HG03280 (cell line): ENCODE measurements at regions not wholly inside any gene's neighbourhood (a gene's known extent, or its start where the extent isn't known, plus 50 kb on each side); places are given as distances from the start of the nearest gene placed in this dataset.

Experiments
- ATAC-seq: cut with Tn5 transposase; IDR thresholded peaks from one replicate; pipeline ENCODE4 v1.9.1; 2021; ENCODE audit warnings: mild to moderate bottlenecking, moderate library complexity; ENCODE audit not compliant: unreplicated experiment

DNA sequence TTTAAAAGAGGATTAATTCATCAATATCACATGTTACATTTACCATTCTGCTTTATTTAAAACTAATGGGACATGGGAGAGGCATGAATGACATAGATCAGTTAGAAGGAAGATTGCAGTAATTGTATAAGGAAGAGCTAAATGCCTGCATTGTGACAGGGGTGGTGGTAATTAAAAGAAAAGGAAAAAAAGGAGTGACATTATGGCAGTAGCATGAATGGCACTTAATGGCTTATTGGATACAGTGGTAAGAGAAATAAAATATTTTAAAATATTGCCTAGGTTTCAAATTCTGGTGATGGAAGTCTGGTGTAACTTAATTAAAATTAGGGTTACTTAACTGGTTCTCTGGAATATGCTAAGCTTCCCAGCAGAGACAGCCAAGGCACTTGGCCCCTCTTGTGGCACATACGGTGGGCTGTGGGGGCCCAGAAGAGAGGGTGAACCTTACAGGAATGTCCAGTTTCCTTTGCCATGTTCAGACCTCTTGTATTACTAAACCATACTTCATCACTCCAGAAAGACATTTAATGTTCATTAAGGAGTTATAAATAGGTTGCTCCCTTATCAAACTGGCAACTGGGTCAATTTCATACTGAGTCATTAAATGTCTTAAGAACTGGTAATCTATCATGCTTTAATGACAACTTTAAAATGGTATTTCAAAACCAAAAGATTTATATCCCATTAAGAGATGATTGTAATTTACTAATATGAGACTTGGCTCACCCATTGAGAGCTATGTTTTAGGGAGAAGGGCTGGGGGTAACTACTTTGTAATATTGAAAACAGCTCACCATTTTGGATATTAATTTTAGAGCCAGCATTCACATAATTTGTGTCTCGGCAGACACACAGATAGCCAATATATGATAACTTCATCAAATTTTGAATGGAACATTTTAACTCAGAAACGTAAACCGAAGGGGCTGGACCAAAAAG, 798.9 kb upstream of the PIK3C3 start:
- ATAC-seq = no peak

DNA sequence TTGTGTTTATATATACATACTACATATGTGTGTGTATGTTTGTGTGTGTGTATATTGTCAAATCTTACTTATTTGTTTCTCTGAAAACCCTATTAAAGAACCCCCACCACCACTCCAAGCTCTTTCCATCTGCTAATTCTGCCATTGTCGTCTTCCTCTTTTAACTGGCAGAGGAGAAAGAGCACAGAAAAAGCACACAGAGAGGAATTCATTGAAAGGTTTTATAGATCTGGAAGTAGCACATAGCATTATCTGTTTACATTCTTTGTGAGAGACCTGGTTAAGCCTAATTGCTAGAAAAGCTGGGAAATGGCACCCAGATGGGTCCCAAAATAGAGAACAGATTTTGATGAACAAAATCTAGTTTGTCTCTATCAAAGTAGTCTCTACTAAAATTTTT, 800.0 kb upstream of the PIK3C3 start:
- ATAC-seq = no peak

DNA sequence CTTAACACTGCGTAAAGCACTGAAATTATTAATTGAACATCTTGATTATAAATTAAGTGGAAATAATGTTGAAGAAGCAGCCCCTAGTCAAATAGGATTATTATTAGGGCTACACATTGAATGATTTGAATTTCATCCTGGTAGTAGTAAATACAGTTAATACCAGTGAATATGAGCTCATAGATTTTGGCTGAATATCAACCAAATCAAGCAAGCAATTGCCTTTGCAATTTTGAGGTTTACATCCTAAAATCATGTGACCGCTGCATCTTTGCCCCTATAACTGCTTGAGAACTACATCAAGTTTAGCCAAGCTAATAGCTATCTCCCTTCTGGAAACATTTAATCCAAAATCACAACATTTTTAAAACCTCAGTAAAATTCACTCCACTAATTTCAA, 801.2 kb upstream of the PIK3C3 start:
- no peak for ATAC-seq

DNA sequence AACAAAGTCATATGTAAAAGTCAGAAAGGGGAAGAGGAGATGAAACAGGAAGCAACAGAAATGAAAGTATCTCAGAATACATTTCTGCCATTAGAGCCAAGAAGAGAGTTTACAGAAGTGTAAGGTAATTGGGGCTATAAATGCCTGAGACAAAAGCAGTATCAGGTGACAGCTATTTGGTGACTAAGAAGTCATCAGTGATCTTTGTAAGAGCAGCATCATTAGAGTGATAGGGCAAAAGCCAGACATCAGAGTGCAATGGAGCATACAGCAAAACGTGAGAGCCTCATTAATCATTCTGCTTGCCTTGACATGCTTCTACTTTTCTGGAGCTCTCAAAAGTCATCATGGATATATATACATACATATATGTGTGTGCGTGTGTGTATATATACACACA, 804.7 kb upstream of the PIK3C3 start:
- ATAC-seq = no peak

DNA sequence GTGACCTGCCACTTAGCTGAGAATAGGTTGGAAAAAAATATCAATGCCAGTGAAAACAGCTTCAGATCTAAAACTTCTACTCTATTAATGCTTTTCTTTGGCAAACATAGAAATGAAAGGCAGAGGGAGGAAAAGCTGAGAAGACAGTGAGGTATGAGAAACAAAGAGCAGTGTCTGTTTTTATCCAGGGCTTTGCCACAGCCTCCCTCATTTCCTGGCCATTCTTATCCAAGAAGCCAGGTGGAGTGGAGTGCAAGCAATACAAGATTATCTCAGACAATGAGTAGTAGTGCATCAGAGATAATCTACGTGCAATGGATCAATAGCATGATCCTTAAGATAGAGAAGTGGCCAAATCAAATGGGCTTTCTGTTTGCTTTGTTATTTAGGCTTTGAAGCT, 808.7 kb upstream of the PIK3C3 start:
- no peak for ATAC-seq

DNA sequence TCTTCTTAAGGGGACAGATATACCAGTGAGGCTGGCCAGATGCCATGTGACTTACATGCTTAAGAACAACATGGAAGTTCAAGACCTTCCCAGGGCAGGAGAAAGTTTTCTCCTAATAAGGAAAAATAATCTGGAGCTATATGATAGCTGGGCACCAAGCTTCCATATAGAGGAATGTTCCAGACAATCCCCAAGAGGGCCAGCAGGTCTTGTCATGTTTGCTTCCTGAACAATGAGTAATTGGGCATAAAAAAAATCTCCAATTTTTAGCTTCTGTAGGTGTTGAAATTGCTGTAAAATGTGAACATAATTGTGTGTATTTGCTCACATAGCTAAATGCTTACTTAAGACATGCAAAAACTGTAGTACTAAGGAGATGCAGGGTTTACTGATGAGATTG, 809.5 kb upstream of the PIK3C3 start:
- ATAC-seq = no peak

DNA sequence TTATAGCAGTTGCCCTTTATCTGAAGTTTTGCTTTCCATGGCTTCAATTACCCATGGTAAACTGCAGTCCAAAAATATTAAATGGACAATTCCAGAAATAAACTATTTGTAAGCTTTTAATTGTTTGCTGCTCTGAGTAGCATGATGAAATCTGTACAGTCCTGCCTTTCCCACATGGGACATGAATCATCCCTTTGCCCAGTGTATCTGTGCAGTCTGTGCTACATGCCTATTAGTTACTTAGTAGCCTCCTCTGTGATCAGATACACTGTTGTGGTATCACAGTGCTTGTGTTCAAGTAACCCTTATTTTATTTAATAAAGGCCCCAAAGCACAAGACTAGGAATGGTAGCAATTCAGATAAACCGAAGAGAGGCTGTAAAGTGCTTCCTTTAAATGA, 810.6 kb upstream of the PIK3C3 start:
- ATAC-seq = no peak

DNA sequence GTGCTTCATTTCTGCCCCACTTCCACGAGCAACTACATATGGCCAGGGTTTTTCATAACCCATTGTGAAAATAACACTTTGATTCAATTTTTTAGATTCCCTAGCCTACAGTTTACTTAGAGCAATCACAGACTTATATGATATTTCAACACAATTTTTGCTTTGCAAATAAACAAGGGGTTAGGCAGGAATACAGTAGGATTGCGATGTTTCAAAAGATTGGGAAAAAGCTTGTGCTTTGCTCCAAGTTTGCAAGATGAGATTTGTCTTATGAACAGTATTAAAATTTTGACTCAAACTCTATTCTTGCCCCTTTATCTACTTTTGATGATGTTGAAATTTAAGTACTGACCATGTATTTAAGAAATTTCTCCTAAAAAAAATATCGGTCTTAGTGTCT, 814.5 kb upstream of the PIK3C3 start:
- ATAC-seq = no peak

DNA sequence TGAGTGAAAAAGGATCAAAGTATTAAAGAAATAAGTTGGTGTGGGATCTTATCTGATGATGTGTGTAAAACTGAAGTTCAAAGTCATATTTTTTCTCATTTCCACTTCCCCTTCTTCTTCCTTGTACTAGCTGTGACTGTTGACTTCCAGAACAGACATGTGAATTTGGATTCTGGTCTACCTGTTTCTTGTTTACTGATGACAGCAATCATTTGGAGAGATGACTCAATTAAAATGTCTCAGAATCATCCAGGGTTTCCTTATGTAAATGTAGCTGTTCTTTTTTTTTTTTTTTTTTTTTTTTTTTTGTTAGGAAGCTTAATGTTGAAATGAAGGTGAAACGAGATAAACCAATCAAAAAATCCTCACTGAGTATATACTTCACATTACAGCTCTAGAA, 819.9 kb upstream of the PIK3C3 start:
- ATAC-seq = no peak

DNA sequence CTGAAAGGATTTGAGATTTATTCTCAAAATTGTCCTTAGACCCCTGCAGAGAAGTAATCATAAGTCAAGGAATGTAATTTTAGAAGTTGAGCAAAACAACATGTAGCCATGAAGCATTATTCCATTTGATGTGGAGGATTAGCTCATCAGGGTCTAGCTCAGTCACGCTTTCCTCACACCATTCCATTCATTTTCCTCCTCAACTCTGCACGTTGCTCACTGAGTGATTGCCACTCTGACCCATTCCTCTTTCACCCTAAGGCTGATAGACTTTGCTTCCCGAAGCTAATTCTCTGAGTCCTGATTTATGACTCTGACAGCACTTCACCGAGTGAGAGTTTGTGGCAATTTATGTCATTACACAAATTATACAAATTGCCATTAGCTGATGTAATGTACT, 820.6 kb upstream of the PIK3C3 start:
- ATAC-seq = no peak

DNA sequence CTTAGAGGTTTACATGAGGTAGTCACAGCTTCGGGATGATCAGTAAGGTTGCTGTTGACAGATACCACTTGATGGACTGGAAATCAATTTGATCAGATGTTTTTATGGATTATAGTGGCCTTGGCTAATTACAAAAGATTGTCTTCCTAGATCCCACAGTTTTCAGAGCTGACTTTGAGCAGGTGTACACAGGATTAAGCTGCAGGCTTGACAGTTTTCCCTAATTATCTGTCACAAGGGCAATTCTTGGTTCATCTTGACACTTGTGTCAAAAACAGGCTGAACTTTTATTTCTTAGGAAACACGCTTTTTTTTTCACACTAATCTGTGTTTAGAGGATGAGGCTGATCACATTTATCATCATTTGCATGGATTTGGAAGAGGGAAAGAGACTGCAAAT, 824.0 kb upstream of the PIK3C3 start:
- ATAC-seq = no peak

DNA sequence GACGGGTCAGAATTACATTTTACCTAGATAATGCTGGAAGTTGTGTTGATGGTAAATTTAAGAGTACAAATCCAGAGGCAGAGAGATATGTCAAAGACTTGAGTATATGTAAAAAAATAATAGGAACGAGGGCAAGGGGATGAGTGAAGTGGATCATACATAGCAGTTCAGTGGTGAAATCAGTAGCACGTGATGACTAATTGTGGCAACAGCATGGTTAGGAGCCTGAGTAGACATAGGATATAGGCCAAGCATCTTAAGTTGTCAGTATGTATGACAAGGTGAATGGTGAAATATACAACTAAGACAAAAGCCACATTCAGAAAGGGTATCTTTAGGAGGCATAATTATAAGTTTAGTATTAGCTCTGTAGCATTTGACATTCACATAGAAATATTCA, 826.5 kb upstream of the PIK3C3 start:
- no peak for ATAC-seq

DNA sequence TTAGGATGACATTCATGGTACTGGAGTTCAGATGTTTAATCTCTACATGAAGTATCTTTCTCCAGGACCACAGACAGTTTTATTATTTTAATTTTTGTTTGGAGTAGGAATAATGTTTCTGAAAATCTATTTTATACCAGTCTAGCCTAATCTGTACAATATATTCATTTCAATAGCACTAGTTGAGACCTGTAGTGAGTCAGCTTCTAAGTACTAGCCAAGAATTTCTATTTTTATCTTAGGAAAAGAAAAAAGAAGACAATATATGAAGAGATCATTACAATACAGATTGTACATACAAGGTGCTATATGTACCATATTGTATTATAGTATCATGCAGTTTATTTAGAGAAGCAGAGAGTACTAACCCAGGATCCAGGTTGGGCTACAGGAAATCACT, 826.9 kb upstream of the PIK3C3 start:
- ATAC-seq = no peak

DNA sequence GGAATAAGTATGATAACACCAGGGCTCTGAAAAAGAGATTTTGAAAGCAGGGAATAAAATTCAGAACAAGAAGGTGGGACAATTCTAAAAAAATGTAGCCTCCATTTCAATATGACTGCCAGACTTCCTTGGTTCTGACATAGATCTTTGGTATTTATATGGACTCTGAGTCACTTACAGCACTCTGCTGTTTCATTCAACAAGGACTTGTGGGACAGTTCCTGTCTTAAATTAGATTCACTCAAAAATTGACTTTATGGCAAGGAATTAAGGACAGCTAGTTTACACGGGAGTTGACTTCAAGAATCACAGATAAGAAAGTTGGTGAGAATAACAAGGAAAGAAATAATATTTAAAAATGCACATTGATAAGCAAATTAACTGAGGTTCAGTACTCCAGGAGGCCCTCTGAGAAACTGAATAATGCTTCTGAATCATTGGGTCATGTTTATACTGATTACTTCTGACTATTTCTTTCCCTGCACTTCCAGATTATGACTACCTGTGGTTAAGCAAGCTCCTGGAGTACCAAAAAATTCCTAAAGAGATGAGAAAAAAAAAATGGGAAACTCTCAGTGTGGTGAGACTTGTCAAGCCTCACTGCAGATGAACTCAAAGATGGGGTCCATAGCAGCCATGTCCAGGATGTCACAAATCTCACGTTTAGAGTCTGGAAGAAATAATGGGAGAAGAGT, 828.3 kb upstream of the PIK3C3 start:
- no peak for ATAC-seq

DNA sequence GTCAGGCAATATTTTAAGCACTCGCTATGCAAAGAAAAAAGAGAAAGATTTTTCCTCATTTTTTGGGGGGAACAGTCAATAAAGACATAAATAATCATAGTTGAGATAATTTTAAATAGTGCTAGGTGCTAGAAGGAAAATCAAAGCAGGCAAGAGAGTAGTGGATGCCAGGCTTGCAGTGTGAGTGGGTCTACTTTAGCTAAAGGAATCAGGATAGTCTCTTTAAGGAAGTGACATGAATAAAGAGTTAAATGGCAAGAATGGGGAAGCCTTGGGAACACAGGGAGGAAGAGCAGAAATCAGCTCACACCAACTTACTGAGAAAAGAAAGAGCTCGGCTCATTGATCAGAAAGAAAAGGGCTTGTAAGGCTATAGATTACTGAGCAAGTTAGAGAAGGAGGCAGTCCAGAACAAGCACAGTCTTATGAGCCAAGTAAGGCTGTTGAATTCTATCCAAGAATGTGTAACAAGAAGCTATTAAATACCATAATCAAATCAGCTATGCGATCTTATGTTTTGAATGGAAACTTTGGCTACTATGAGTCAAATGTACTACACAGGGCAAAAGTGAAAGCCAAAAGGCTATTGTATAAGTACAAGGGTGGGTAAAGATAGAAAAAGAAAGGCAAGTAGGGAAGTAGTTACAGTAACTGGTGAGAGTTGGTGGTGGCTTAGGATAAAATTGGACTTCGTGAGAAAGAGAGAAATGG, 833.8 kb upstream of the PIK3C3 start:
- no peak for ATAC-seq

DNA sequence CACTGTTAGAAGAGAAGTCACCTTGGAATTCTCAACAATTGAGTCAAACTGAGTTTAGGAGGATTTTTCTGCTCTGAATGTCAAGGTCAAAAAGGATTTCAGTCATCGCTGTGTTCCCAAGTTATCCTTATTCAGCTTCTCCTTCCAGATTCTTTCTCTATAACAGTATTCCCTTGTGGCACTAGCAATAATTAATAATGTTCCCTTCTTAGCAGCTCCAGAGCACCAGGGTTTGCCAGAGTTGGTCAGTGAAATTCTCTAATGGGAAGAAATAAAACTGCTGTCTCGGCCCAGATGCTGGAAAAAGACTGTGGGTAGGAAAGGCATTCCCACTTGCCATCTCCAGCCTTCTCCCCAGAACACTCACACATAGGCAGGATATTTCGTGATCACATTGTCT, 836.0 kb upstream of the PIK3C3 start:
- ATAC-seq = no peak

DNA sequence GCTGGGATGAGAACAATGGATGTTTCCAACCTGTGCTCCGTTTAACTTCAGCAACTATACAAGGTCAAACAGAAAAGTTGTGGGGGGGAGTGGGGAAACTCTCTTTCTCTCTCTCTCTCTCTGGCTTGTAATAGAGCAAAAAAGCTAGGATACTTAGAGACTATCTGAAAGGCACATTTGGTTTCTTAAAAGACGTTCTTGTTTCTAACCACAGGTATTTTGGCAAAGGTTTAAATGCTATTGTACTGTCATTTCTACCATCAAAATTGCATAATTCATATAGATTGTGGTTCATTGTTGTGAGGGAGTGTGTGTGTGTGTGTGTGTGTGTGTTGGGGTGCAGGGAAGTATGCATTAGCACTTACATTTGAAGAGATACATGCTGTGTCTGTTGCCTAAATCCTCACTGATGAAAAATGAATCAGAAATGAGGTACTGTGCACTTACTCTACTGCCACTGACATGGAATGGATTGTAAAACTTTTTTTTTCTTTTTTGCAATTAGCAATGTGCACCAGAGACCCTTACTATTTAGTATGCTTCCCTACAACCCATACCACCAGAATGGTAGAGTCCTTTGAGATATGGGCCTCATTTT, 841.0 kb upstream of the PIK3C3 start:
- no peak for ATAC-seq

DNA sequence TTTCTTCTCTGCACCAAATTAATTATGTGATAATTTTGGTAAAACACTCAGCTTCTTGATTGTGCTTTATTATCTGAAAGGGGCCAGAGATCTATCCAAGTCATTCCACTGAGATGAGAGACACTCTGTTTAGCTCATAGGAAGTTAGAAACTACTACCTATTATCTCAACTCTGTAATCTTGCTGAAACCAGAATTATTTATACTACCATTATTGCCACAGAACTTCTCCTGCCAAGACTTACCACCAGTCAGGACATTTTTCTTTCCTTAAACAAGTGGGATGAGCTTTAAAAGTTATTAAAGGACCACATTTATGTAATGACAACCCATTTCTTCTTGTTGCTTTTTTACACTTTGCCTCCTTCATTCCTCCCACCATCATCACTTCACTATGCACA, 855.6 kb upstream of the PIK3C3 start:
- no peak for ATAC-seq

DNA sequence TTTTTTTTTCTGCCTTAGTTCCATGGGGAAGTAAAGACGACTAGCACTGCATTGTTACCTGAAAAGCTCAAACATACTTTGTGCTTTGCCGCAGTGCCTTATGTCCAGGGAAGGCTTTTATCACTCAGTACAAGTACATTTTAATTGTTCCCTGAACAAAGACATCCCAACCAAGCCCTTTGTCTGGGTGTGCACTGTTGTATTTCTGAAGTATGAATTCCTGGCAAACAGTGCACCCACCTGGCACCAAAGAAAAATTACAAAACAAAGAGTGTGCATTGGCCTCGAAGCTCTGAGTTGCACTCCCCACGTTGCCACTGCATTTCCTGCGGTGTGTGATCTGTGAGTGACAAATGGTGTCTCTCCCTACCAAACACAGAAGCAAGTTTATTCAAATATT, 858.5 kb upstream of the PIK3C3 start:
- no peak for ATAC-seq

DNA sequence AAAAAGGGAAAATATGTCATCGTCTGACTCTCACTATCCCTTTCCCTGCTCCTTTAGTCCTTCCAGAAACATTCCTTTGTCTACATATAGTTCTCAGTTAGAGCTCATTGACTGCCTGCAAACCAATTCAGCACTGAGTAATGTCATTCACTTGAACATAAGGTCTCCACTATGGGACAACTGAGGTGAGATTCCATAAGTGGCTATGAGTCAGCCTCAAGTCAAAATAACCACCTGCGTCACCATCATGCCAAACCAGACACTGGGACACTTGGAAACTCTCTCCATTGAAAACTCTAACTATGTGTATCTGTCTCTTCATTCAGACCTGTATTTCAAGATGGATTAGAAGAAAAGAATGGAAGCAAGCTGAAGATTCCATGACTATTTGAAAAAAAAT, 878.0 kb upstream of the PIK3C3 start:
- ATAC-seq = no peak

DNA sequence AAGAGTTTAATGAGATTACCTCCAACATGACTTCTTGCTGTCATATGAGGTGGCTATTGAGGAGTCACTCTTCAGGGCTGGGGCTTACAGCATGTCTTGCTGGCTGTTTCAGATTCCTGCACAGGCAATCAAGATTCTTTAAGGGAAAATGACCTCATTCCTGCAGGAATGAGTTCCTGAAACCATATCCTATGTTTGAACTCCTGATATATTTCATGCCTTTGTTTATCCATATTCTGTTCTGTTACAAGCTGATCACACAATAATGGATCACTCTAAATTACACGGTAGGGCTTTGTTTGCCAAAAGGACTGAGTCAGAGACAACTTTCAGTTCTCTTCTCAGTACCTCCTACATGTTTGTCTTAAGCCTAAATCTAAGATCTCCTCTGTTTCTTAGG, 879.8 kb upstream of the PIK3C3 start:
- ATAC-seq = no peak
